Lower lobe of right lung (tissue), 2 donors: ENCODE measurements at regions not wholly inside any gene's neighbourhood (a gene's known extent, or its start where the extent isn't known, plus 50 kb on each side); places are given as distances from the start of the nearest gene placed in this dataset.

Experiments
- ATAC-seq, 2 donors: fragments of 200-7000 bp; cut with Tn5 transposase; one replicate each; pipeline ENCODE4 v1.9.1; 2020 to 2022; ENCODE audit warnings: mild to moderate bottlenecking in 2 of 2, moderate library complexity in 2 of 2
- DNase-seq: peaks from one replicate; pipeline ENCODE4 v3.0.0-alpha.2; 2020
- H3K27ac ChIP-seq: fragments of 200-600 bp; one replicate; pipeline ENCODE4 v1.8.0; 2022
- H3K27me3 ChIP-seq: fragments of 200-600 bp; one replicate; pipeline ENCODE4 v1.8.0; 2022; ENCODE audit warnings: low read depth
- H3K36me3 ChIP-seq: fragments of 200-600 bp; one replicate; pipeline ENCODE4 v1.8.0; 2022; ENCODE audit warnings: mild to moderate bottlenecking
- H3K4me1 ChIP-seq: fragments of 200-600 bp; one replicate; pipeline ENCODE4 v1.8.0; 2022
- H3K4me3 ChIP-seq: fragments of 200-600 bp; one replicate; pipeline ENCODE4 v1.8.0; 2022; ENCODE audit warnings: mild to moderate bottlenecking
- H3K9me3 ChIP-seq: fragments of 200-600 bp; one replicate; pipeline ENCODE4 v1.8.0; 2022
- CTCF ChIP-seq: fragments of 200-600 bp; IDR thresholded peaks from one replicate; pipeline ENCODE4 v1.8.0; 2022; ENCODE audit warnings: antibody characterized with exemption, mild to moderate bottlenecking
- intact Hi-C: fragments of 100-400 bp; cut with DNase I; formaldehyde crosslinking; loops from one replicate; pipeline ENCODE4 v1.11.0; 2022
- donor health status: DM: no; HTN: yes; CAD: no; lungs with severe emphysema.

GRCh38 chr14:98136012-98136789 is 1135.8 kb downstream of the BCL11B start:
- ATAC-seq: peak in 1 of 2 donors; percentile 27

GRCh38 chr14:98137131-98138025 is 1134.6 kb downstream of the BCL11B start:
- DNase-seq (no peak), ATAC-seq (no peak)
- Histone ChIP-seq H3K4me1 (no peaks in the 10 kb centered on the region), H3K27me3 (peaks cover 5% of the 10 kb centered on the region), H3K9me3 (no peaks in the 10 kb centered on the region), H3K4me3 (no peak overlapping the region), H3K36me3 (no peaks in the 10 kb centered on the region), H3K27ac (no peak overlapping the region)
- intact Hi-C loops: no loop called here
- TF ChIP-seq CTCF: no peak

More at GRCh38 chr14:98136012-98136789, 1135.8 kb downstream of the BCL11B start:
- H3K36me3 ChIP-seq: no peaks in the 10 kb centered on the region
- TF ChIP-seq CTCF: no peak
- peaks cover 5% of the 10 kb centered on the region for H3K27me3 ChIP-seq
- intact Hi-C loops: no loop called here
- no peak overlapping the region for H3K27ac ChIP-seq
- H3K9me3 ChIP-seq: no peaks in the 10 kb centered on the region
- no peak for DNase-seq
- H3K4me1 ChIP-seq: no peaks in the 10 kb centered on the region
- H3K4me3 ChIP-seq: no peak overlapping the region

GRCh38 chr14:98138666-98139065 is 1133.3 kb downstream of the BCL11B start:
- H3K36me3 ChIP-seq: no peaks in the 10 kb centered on the region
- H3K4me1 ChIP-seq: no peaks in the 10 kb centered on the region
- ATAC-seq: peak in 1 of 2 donors; percentile 68
- intact Hi-C loops: no loop called here
- no peaks in the 10 kb centered on the region for H3K9me3 ChIP-seq
- no peak overlapping the region for H3K4me3 ChIP-seq
- DNase-seq: no peak
- H3K27me3 ChIP-seq: peaks cover 5% of the 10 kb centered on the region
- TF ChIP-seq CTCF: peak; percentile 47
- no peak overlapping the region for H3K27ac ChIP-seq

GRCh38 chr14:98140862-98141530 is 1131.0 kb downstream of the BCL11B start:
- Histone ChIP-seq H3K9me3 (no peaks in the 10 kb centered on the region), H3K36me3 (no peaks in the 10 kb centered on the region), H3K27ac (no peak overlapping the region), H3K4me1 (no peaks in the 10 kb centered on the region), H3K4me3 (no peak overlapping the region), H3K27me3 (peaks cover 5% of the 10 kb centered on the region)
- ATAC-seq (no peak), DNase-seq (no peak)
- no peak for TF ChIP-seq CTCF
- intact Hi-C loops: no loop called here

GRCh38 chr14:98143566-98143965 is 1128.4 kb downstream of the BCL11B start:
- TF ChIP-seq CTCF: no peak
- Histone ChIP-seq H3K9me3 (no peaks in the 10 kb centered on the region), H3K4me1 (no peaks in the 10 kb centered on the region), H3K27ac (no peak overlapping the region), H3K4me3 (no peak overlapping the region), H3K27me3 (no peaks in the 10 kb centered on the region), H3K36me3 (no peaks in the 10 kb centered on the region)
- intact Hi-C loops: no loop called here
- ATAC-seq (no peak), DNase-seq (no peak)
